Keratinocyte (primary cell): ENCODE measurements at regions not wholly inside any gene's neighbourhood (a gene's known extent, or its start where the extent isn't known, plus 50 kb on each side); places are given as distances from the start of the nearest gene placed in this dataset.

Experiments
- EZH2 ChIP-seq: IDR thresholded peaks from one replicate; pipeline ENCODE4 v1.6.1; 2012; ENCODE audit warnings: inconsistent platforms, mild to moderate bottlenecking, low read length, moderate library complexity
- TF ChIP-seq, protein P1 (sequence below), 3 experiments: IDR thresholded peaks in 1 of 3; conservative IDR thresholded peaks in 1 of 3; optimal IDR thresholded peaks in 1 of 3; 2 replicates in 2 of 3; 3 replicates in 1 of 3; pipeline versions ENCODE3 to v1.5.1; 2011; ENCODE audit warnings: low read length in 3 of 3, mild to moderate bottlenecking in 3 of 3, moderate library complexity in 2 of 3, control low read depth in 1 of 3, inconsistent platforms in 1 of 3; ENCODE audit not compliant: insufficient read depth in 2 of 3; ENCODE audit errors: extremely low read depth in 1 of 3

DNA sequence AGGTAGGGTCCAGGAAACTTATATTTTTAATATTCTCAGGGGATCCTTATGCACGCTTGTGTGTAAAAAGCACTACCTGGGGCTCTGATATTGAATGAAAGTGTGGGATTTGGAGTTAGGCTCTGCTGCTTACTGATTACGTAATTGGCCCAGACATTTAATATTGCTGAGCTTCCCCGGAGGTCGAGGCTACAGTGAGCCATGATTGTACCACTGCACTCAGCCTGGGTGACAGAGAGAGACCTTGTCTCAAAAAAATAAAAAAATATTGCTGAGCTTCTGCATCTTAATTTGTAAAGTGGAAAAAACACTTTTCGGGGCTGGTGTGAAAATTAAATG lies 62.2 kb upstream of the KIF26B start:
- TF ChIP-seq, protein P1, sequence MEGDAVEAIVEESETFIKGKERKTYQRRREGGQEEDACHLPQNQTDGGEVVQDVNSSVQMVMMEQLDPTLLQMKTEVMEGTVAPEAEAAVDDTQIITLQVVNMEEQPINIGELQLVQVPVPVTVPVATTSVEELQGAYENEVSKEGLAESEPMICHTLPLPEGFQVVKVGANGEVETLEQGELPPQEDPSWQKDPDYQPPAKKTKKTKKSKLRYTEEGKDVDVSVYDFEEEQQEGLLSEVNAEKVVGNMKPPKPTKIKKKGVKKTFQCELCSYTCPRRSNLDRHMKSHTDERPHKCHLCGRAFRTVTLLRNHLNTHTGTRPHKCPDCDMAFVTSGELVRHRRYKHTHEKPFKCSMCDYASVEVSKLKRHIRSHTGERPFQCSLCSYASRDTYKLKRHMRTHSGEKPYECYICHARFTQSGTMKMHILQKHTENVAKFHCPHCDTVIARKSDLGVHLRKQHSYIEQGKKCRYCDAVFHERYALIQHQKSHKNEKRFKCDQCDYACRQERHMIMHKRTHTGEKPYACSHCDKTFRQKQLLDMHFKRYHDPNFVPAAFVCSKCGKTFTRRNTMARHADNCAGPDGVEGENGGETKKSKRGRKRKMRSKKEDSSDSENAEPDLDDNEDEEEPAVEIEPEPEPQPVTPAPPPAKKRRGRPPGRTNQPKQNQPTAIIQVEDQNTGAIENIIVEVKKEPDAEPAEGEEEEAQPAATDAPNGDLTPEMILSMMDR (optimal IDR thresholded peaks at IDR 0.05 in 1 of 3, IDR thresholded peaks at IDR 0.05 in 1 of 3, conservative IDR thresholded peaks at IDR 0.05 in 1 of 3; ENCODE audit: extremely low read depth in 1 of 3, insufficient read depth in 2 of 3, low read length in 3 of 3): no peak
- TF ChIP-seq EZH2: no peak
